ENCODE measurements at regions not wholly inside any gene's neighbourhood (a gene's known extent, or its start where the extent isn't known, plus 50 kb on each side); places are given as distances from the start of the nearest gene placed in this dataset.

GRCh38 chr4:10303291-10303690, 153.9 kb downstream of the ZNF518B start:
- H3K4me3 ChIP-seq (replicated peaks in 1 of 2; ENCODE audit: low read depth in 2 of 2, low read length in 2 of 2) = no peak overlapping the region

GRCh38 chr4:10302096-10302495, 155.1 kb downstream of the ZNF518B start:
- H3K4me3 ChIP-seq (replicated peaks in 1 of 2; ENCODE audit: low read depth in 2 of 2, low read length in 2 of 2) = no peak overlapping the region
- TF ChIP-seq, protein P1, sequence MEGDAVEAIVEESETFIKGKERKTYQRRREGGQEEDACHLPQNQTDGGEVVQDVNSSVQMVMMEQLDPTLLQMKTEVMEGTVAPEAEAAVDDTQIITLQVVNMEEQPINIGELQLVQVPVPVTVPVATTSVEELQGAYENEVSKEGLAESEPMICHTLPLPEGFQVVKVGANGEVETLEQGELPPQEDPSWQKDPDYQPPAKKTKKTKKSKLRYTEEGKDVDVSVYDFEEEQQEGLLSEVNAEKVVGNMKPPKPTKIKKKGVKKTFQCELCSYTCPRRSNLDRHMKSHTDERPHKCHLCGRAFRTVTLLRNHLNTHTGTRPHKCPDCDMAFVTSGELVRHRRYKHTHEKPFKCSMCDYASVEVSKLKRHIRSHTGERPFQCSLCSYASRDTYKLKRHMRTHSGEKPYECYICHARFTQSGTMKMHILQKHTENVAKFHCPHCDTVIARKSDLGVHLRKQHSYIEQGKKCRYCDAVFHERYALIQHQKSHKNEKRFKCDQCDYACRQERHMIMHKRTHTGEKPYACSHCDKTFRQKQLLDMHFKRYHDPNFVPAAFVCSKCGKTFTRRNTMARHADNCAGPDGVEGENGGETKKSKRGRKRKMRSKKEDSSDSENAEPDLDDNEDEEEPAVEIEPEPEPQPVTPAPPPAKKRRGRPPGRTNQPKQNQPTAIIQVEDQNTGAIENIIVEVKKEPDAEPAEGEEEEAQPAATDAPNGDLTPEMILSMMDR (IDR thresholded peaks at IDR 0.05; ENCODE audit: low read depth, low read length) = no peak
- no peak for DNase-seq (ENCODE audit: low read depth in 2 of 2)

More at GRCh38 chr4:10303291-10303690, 153.9 kb downstream of the ZNF518B start:
- TF ChIP-seq, protein P1 (IDR thresholded peaks at IDR 0.05; ENCODE audit: low read depth, low read length) = no peak
- no peak for DNase-seq (ENCODE audit: low read depth in 2 of 2)

GRCh38 chr4:10299601-10300000, 157.6 kb downstream of the ZNF518B start:
- H3K4me3 ChIP-seq (replicated peaks in 1 of 2; ENCODE audit: low read depth in 2 of 2, low read length in 2 of 2) = no peak overlapping the region
- TF ChIP-seq, protein P1 (IDR thresholded peaks at IDR 0.05; ENCODE audit: low read depth, low read length) = no peak
- peak in 1 of 2 donors; percentile 22 for DNase-seq (ENCODE audit: low read depth in 2 of 2)

GRCh38 chr4:10298681-10299080, 158.5 kb downstream of the ZNF518B start:
- no peak overlapping the region for H3K4me3 ChIP-seq (replicated peaks in 1 of 2; ENCODE audit: low read depth in 2 of 2, low read length in 2 of 2)
- TF ChIP-seq, protein P1 (IDR thresholded peaks at IDR 0.05; ENCODE audit: low read depth, low read length) = no peak
- no peak for DNase-seq (ENCODE audit: low read depth in 2 of 2)

- peak in 1 of 2 donors; percentile 46 for DNase-seq (ENCODE audit: low read depth in 2 of 2)
Measured at GRCh38 chr4:10296730-10297129, 160.5 kb downstream of the ZNF518B start.

DNA sequence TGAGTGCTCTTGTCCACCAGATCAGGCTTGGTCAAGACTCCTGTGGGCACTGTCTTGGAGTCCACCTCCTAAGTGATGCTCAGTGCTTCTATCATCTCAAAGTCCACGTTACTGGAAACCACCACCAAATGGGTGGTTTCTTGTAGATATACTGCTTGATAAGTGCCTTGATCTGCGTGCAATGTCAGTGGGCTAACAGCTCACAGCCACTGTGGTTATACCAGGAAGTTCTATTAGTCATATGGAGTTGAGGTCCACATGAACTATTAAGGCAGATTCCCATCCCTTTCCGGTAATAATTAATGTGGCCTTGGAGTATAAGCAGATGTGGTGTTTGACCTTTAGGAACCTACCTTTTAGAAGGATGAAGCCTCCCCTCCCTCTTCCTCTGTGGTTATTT, 161.9 kb downstream of the ZNF518B start:
- no peak overlapping the region for H3K4me3 ChIP-seq (replicated peaks in 1 of 2; ENCODE audit: low read depth in 2 of 2, low read length in 2 of 2)
- TF ChIP-seq, protein P1 (IDR thresholded peaks at IDR 0.05; ENCODE audit: low read depth, low read length) = no peak
- no peak for DNase-seq (ENCODE audit: low read depth in 2 of 2)

More at GRCh38 chr4:10296730-10297129, 160.5 kb downstream of the ZNF518B start:
- no peak overlapping the region for H3K4me3 ChIP-seq (replicated peaks in 1 of 2; ENCODE audit: low read depth in 2 of 2, low read length in 2 of 2)
- TF ChIP-seq, protein P1 (IDR thresholded peaks at IDR 0.05; ENCODE audit: low read depth, low read length) = no peak

DNA sequence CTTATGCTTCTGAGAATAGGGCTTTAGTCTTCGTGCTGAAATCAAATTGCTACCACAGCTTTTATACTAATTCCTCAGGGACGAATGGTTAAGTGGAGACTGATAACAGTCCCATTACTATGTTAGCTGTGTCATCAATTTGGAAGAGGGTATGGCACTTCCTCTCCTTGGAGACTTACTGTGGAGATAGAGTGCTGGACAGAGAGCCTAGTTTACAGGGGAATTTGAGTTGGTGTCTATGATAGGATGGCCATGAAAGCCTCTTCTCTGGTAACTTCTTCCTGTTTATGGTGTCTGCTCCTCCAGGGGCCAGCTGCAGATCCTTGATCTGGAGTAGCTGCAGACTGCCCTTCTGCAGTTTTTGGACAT, 167.7 kb downstream of the ZNF518B start:
- TF ChIP-seq, protein P1 (IDR thresholded peaks at IDR 0.05; ENCODE audit: low read depth, low read length) = no peak
- DNase-seq (ENCODE audit: low read depth in 2 of 2) = no peak
- no peak overlapping the region for H3K4me3 ChIP-seq (replicated peaks in 1 of 2; ENCODE audit: low read depth in 2 of 2, low read length in 2 of 2)
